IPS DF 6.9 (cell line): ENCODE measurements at regions not wholly inside any gene's neighbourhood (a gene's known extent, or its start where the extent isn't known, plus 50 kb on each side); places are given as distances from the start of the nearest gene placed in this dataset.

Experiments used
- DNase-seq: peaks from one replicate; pipeline ENCODE4 v3.0.0-alpha.2; 2013; ENCODE audit warnings: low read depth, low spot score
- H3K27ac ChIP-seq: one replicate; pipeline ENCODE4 v1.5.1; 2013; ENCODE audit warnings: low read length, control low read depth
- H3K27me3 ChIP-seq: 2 replicates; pipeline ENCODE4 v1.6.1; 2013; ENCODE audit warnings: mild to moderate bottlenecking, low read length; ENCODE audit not compliant: control insufficient read depth, insufficient read depth
- H3K36me3 ChIP-seq: 2 replicates; pipeline ENCODE4 v1.6.1; 2013; ENCODE audit warnings: low read length; ENCODE audit not compliant: control insufficient read depth, insufficient read depth
- H3K4me1 ChIP-seq: 2 replicates; pipeline ENCODE4 v1.6.1; 2013; ENCODE audit warnings: low read length; ENCODE audit not compliant: control insufficient read depth, insufficient read depth
- H3K4me3 ChIP-seq: 2 replicates; pipeline ENCODE4 v1.5.1; 2013; ENCODE audit warnings: mild to moderate bottlenecking, low read length
- H3K9me3 ChIP-seq: 2 replicates; pipeline ENCODE4 v1.6.1; 2013; ENCODE audit warnings: low read length, inconsistent platforms; ENCODE audit not compliant: control insufficient read depth, insufficient read depth
- WGBS: extraction: QIAGEN DNeasy Blood & Tissue Kit; methylation state at CpG from one replicate; pipeline ENCODE4 v1.1.7; 2013; ENCODE audit warnings: mixed read lengths, missing lambda C conversion rate; ENCODE audit not compliant: insufficient read length, insufficient coverage; 5-methylcytosine and 5-hydroxymethylcytosine counted together

DNA sequence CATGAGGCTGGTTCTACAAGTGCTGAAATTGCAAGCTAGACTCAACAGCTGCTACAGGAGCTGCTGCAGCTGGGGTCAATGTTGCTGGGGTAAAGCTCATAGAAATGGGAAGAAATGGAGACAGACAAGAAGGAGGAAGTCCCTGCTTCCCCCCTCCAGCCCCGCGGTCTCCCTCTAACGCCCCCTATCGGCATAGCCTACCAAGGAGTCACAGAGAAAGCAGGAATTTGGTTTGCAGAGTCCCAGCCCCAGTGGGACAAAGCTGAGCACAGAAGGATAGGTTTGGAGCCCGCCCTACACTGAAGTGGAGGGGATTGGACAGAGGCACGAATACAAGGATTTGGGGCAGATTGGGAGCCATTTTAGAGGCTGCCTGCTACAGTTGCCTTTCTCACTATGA, 176.9 kb upstream of the ANKRD28 start:
- Histone ChIP-seq H3K9me3 (no peaks in the 10 kb centered on the region), H3K27ac (no peak overlapping the region), H3K4me3 (no peak overlapping the region), H3K27me3 (no peaks in the 10 kb centered on the region), H3K36me3 (no peaks in the 10 kb centered on the region), H3K4me1 (no peaks in the 10 kb centered on the region)
- peak; percentile 43 for DNase-seq
- WGBS, result no CpG with 5 or more reads among the region's 6 CpGs

DNA sequence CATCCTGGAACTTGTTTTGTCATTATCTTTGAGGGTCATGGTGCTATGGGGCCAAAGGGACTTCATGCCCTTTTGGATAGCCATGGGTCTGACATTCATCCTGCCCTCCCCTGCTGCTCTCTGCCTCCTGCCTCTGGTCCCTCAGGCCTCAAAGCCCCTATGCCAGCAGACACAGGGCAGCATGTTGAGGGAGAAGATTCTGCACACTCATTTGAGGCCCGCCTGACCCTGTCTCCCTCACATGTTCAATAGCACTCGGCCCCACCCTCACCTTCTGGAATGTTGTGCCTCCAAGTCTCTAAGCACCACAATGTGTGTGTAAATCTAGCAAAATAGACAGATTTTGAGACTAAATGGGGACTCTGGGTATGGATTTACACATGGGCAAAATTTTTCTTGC, 178.7 kb upstream of the ANKRD28 start:
- Histone ChIP-seq H3K27ac (no peak overlapping the region), H3K9me3 (no peaks in the 10 kb centered on the region), H3K4me3 (no peak overlapping the region), H3K4me1 (no peaks in the 10 kb centered on the region), H3K27me3 (no peaks in the 10 kb centered on the region), H3K36me3 (no peaks in the 10 kb centered on the region)
- no peak for DNase-seq
- no CpG with 5 or more reads among the region's 2 CpGs for WGBS

DNA sequence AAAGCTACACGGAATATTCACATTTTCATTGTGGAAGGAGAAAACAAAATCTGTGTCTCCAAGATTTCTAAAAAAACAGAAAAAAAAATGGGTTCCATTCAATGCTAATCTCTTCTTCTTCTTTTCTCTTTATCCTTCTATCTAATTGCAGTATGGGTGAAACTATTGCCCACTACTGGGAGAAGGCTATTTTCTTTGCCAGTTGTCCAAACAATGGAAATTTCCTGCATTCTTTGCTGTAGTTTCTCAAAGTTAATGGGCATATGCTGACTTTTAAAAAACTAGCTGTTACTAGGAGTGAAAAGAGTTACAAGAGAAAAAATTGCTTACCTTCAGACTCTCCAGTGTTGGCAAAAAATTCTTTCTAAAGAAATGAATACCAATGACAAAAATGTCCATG, 179.3 kb upstream of the ANKRD28 start:
- Histone ChIP-seq H3K4me1 (no peaks in the 10 kb centered on the region), H3K27ac (no peak overlapping the region), H3K9me3 (no peaks in the 10 kb centered on the region), H3K4me3 (no peak overlapping the region), H3K27me3 (no peaks in the 10 kb centered on the region), H3K36me3 (no peaks in the 10 kb centered on the region)
- no peak for DNase-seq
- no CpG with 5 or more reads among the region's 1 CpG for whole genome bisulfite sequencing

DNA sequence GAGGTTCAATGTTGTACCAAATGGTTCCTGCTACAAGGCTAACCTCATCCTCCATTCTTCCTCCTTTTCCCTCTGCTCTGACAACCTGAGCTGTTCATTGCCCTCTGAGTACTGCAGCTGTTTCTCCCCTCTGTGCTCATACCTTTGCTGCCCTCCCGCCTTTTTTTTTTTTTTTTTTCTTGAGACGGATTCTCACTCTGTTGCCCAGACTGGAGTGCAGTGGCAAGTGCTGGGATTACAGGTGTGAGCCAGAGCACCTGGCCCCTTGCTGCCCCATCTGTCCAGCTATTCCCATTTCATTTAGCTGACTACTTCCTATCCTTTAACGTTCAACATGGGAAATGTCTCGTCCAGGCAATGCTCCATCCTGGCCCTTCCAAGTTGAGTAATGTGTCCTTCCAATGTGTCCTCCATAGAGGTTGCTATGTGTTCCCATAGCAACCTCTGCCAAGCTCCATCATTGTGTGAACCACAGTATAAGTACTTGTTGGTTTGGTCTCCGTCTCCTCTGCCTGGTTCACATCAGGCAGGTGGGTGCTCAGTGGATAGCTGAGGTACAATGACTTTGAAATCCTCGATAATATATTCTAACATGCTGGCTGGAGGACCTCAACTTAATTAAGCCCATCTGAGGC, 179.9 kb upstream of the ANKRD28 start:
- H3K4me3 ChIP-seq, result no peak overlapping the region
- no CpG with 5 or more reads among the region's 6 CpGs for WGBS
- peaks cover 1% of the 10 kb centered on the region; the same call in 1 of the 2 replicates for H3K4me1 ChIP-seq
- H3K9me3 ChIP-seq, result no peaks in the 10 kb centered on the region
- no peak for DNase-seq
- no peaks in the 10 kb centered on the region for H3K36me3 ChIP-seq
- no peaks in the 10 kb centered on the region for H3K27me3 ChIP-seq
- H3K27ac ChIP-seq, result no peak overlapping the region

DNA sequence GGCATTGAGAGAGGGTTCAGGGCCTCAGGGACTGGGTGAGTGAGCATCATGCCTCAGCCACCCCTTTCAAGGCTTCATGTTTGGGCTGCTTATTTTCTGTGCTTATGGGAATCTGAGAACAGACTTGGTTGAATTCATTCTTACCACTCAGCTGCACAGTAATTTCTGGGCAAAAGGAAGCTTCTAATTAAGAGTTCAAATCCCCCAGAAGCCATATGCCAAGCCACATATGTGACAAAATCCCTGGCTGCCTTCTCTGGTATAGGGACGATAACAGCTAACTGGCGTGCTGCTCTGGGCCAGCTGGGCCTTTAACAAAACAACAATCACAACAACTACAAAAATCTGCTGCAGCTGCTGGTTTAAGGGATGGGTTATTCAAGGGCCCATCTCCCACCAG, 181.0 kb upstream of the ANKRD28 start:
- Histone ChIP-seq H3K4me1 (peaks cover 1% of the 10 kb centered on the region; the same call in 1 of the 2 replicates), H3K9me3 (no peaks in the 10 kb centered on the region), H3K4me3 (no peak overlapping the region), H3K36me3 (no peaks in the 10 kb centered on the region), H3K27ac (no peak overlapping the region), H3K27me3 (no peaks in the 10 kb centered on the region)
- no CpG with 5 or more reads among the region's 2 CpGs for WGBS
- no peak for DNase-seq

DNA sequence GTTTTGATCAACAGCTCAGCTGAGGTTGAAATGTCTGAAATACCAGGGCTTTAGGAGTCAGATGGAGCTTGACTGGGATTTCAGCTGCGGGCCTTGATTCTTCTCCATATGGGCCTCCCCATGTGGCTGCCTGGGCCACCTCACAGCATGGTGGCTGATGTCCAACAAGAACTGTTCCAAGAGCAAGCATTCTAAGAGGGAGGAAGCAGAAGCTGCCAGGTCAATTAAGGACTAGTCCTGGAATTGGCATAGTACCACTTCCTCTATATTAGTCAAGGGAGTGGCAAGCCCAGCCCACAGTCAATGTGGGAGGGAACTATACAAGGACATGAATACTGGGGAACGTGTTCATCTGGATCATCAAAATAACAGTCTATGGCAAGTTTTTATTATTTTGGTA, 181.7 kb upstream of the ANKRD28 start:
- no CpG with 5 or more reads among the region's 2 CpGs for WGBS
- no peaks in the 10 kb centered on the region for H3K36me3 ChIP-seq
- H3K27ac ChIP-seq, result no peak overlapping the region
- no peaks in the 10 kb centered on the region for H3K9me3 ChIP-seq
- DNase-seq, result no peak
- H3K4me1 ChIP-seq, result peaks cover 1% of the 10 kb centered on the region; the same call in 1 of the 2 replicates
- H3K27me3 ChIP-seq, result no peaks in the 10 kb centered on the region
- H3K4me3 ChIP-seq, result no peak overlapping the region

- no peaks in the 10 kb centered on the region for H3K36me3 ChIP-seq
- no CpG with 5 or more reads among the region's 3 CpGs for WGBS
- H3K27me3 ChIP-seq, result no peaks in the 10 kb centered on the region
- H3K4me3 ChIP-seq, result no peak overlapping the region
- H3K4me1 ChIP-seq, result peaks cover 1% of the 10 kb centered on the region; the same call in 1 of the 2 replicates
- H3K27ac ChIP-seq, result no peak overlapping the region
- H3K9me3 ChIP-seq, result no peaks in the 10 kb centered on the region
- DNase-seq, result no peak
These were observed 182.1 kb upstream of the ANKRD28 start for GRCh38 chr3:15979900-15980299.

DNA sequence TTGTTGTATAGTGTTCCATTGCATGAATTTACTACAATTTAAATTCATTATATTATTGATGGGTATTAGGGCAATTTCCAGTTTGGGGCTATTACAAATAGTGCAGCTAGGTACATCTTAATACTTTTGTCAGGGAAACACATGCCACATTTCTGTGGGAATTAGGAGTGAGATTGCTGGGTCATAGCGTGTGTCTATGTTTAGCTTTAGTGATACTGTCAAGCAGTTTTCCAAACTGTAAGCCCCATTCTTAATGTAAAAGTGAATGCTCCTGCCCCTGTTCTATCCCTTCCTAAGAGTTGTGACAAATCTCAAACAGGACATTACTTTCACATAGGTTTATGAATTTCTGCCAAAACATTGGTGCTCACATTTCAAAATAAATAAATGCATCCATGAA, 184.5 kb upstream of the ANKRD28 start:
- Histone ChIP-seq H3K36me3 (no peaks in the 10 kb centered on the region), H3K27ac (no peak overlapping the region), H3K4me3 (no peak overlapping the region), H3K4me1 (peaks cover 1% of the 10 kb centered on the region; the same call in 1 of the 2 replicates), H3K27me3 (no peaks in the 10 kb centered on the region), H3K9me3 (no peaks in the 10 kb centered on the region)
- no peak for DNase-seq
- WGBS, result no CpG with 5 or more reads among the region's 1 CpG

DNA sequence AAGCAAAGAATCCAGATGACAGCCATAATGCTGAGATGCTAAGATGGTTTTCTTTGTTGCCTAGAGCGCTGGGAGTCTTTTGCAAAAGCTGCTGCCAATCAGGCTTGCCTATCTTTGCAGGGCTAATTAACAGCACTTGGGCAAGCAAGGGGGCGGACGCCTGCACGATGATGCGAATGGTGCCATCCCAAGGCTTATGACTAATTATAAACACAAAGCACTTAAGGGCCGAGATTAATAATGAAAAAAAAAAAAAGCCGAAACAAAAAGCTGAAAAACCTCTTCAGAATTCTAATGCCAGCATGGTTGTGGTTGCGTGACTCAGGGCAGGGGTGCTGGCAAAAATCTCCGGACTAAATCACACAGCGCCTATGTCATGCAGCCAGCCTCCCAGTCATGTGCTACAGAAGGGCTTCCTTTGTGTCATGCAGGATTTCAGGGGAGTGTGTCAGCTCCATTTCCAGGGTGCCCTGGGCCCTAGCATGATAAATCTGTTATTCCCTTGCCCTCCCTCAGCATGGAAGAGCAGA, 185.0 kb upstream of the ANKRD28 start:
- H3K4me1 ChIP-seq, result peaks cover 1% of the 10 kb centered on the region; the same call in 1 of the 2 replicates
- no CpG with 5 or more reads among the region's 10 CpGs for WGBS
- no peak overlapping the region for H3K27ac ChIP-seq
- no peaks in the 10 kb centered on the region for H3K9me3 ChIP-seq
- no peaks in the 10 kb centered on the region for H3K27me3 ChIP-seq
- DNase-seq, result no peak
- H3K36me3 ChIP-seq, result no peaks in the 10 kb centered on the region
- no peak overlapping the region for H3K4me3 ChIP-seq

DNA sequence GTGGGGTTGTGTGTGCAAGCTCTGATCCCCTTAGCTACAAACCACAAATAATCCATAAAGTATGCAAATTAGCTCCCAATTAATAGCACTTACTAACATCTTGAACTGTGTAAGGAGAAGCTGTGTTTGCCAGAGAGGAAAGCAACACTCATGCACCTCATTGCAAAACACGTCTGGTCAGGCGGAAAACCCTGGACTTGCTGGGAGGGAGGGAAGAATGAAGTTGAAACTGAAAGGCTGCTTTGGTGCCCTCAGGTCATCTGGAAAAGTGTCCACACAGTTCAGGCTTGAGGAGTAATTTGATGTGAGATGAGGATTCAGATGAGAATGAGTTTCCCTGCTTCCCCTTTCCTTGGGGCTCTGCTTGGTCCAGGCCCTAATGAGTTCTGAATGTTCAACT, 185.5 kb upstream of the ANKRD28 start:
- no peak for DNase-seq

GRCh38 chr3:15983693-15984092, 185.9 kb upstream of the ANKRD28 start:
- WGBS, result no CpG with 5 or more reads among the region's 1 CpG
- no peaks in the 10 kb centered on the region for H3K9me3 ChIP-seq
- H3K4me1 ChIP-seq, result peaks cover 1% of the 10 kb centered on the region; the same call in 1 of the 2 replicates
- no peak overlapping the region for H3K27ac ChIP-seq
- H3K36me3 ChIP-seq, result no peaks in the 10 kb centered on the region
- H3K27me3 ChIP-seq, result no peaks in the 10 kb centered on the region
- no peak for DNase-seq
- no peak overlapping the region for H3K4me3 ChIP-seq

More for the DNA sequence above, 185.5 kb upstream of the ANKRD28 start:
- H3K27me3 ChIP-seq, result no peaks in the 10 kb centered on the region
- WGBS, result no CpG with 5 or more reads among the region's 2 CpGs
- H3K27ac ChIP-seq, result no peak overlapping the region
- H3K4me1 ChIP-seq, result peaks cover 1% of the 10 kb centered on the region; the same call in 1 of the 2 replicates
- no peak overlapping the region for H3K4me3 ChIP-seq
- no peaks in the 10 kb centered on the region for H3K36me3 ChIP-seq
- H3K9me3 ChIP-seq, result no peaks in the 10 kb centered on the region
